ENCODE measurements at regions not wholly inside any gene's neighbourhood (a gene's known extent, or its start where the extent isn't known, plus 50 kb on each side); places are given as distances from the start of the nearest gene placed in this dataset.
"Not testable (repeated sequence)": the region's sequence is repeated elsewhere in the genome, so short reads cannot be mapped to it uniquely, and the experiment has no call there.

GRCh38 chr7:85805249-85805648 lies 618.4 kb upstream of the SEMA3D start:
- DNase-seq (ENCODE audit: low spot score in 2 of 2, unreplicated experiment in 2 of 2): no peak
- TF ChIP-seq, protein P1, sequence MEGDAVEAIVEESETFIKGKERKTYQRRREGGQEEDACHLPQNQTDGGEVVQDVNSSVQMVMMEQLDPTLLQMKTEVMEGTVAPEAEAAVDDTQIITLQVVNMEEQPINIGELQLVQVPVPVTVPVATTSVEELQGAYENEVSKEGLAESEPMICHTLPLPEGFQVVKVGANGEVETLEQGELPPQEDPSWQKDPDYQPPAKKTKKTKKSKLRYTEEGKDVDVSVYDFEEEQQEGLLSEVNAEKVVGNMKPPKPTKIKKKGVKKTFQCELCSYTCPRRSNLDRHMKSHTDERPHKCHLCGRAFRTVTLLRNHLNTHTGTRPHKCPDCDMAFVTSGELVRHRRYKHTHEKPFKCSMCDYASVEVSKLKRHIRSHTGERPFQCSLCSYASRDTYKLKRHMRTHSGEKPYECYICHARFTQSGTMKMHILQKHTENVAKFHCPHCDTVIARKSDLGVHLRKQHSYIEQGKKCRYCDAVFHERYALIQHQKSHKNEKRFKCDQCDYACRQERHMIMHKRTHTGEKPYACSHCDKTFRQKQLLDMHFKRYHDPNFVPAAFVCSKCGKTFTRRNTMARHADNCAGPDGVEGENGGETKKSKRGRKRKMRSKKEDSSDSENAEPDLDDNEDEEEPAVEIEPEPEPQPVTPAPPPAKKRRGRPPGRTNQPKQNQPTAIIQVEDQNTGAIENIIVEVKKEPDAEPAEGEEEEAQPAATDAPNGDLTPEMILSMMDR (IDR thresholded peaks at IDR 0.05; ENCODE audit: unreplicated experiment): no peak
- Mint-ChIP-seq H3K27ac (no peak overlapping the region), H3K27me3 (ENCODE audit: low read depth) (no peaks in the 10 kb centered on the region), H3K4me1 (peaks cover 4% of the 10 kb centered on the region), H3K9me3 (no peaks in the 10 kb centered on the region), H3K36me3 (no peaks in the 10 kb centered on the region), H3K4me3 (no peak overlapping the region)

- H3K27ac Mint-ChIP-seq: no peak overlapping the region
Measured at GRCh38 chr7:85802211-85802610, 615.4 kb upstream of the SEMA3D start.

GRCh38 chr7:85796956-85797355 lies 610.1 kb upstream of the SEMA3D start:
- Mint-ChIP-seq H3K4me1 (no peaks in the 10 kb centered on the region), H3K4me3 (no peak overlapping the region), H3K36me3 (peaks cover 3% of the 10 kb centered on the region), H3K27ac (no peak overlapping the region), H3K9me3 (peaks cover 46% of the 10 kb centered on the region), H3K27me3 (ENCODE audit: low read depth) (no peaks in the 10 kb centered on the region)
- no peak for DNase-seq (ENCODE audit: low spot score in 2 of 2, unreplicated experiment in 2 of 2)
- TF ChIP-seq, protein P1 (IDR thresholded peaks at IDR 0.05; ENCODE audit: unreplicated experiment): no peak

More at GRCh38 chr7:85802211-85802610, 615.4 kb upstream of the SEMA3D start:
- H3K27me3 Mint-ChIP-seq (ENCODE audit: low read depth): no peaks in the 10 kb centered on the region
- TF ChIP-seq, protein P1 (IDR thresholded peaks at IDR 0.05; ENCODE audit: unreplicated experiment): no peak
- peaks cover 4% of the 10 kb centered on the region for H3K4me1 Mint-ChIP-seq
- no peak overlapping the region for H3K4me3 Mint-ChIP-seq
- DNase-seq (ENCODE audit: low spot score in 2 of 2, unreplicated experiment in 2 of 2): no peak
- H3K9me3 Mint-ChIP-seq: peaks cover 4% of the 10 kb centered on the region
- H3K36me3 Mint-ChIP-seq: no peaks in the 10 kb centered on the region

DNA sequence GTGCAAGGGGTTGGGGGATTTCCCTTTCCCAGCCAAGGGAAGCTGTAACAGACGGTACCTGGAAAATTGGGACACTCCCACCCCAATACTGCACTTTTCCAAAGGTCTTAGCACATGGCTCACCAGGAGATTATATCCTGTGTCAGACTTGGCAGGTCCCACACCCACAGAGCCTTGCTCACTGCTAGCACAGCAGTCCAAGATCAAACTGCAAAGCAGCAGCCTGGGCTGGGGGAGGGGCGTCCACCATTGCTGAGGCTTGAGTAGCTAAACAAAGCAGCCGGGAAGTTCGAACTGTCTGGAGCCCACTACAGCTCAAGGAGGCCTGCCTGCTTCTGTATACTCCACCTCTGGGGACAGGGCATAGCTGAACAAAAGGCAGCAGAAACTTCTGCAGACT lies 604.2 kb upstream of the SEMA3D start:
- H3K4me3 Mint-ChIP-seq; H3K27ac Mint-ChIP-seq; H3K36me3 Mint-ChIP-seq; H3K4me1 Mint-ChIP-seq; H3K27me3 Mint-ChIP-seq (ENCODE audit: low read depth); DNase-seq (ENCODE audit: low spot score in 2 of 2, unreplicated experiment in 2 of 2): not testable (repeated sequence)
- H3K9me3 Mint-ChIP-seq: peaks cover 54% of the 10 kb centered on the region

- Mint-ChIP-seq H3K4me3 (no peak overlapping the region), H3K27me3 (ENCODE audit: low read depth) (no peaks in the 10 kb centered on the region), H3K4me1 (peaks cover under 1% of the 10 kb centered on the region), H3K27ac (no peak overlapping the region), H3K9me3 (peaks cover 30% of the 10 kb centered on the region), H3K36me3 (peaks cover 12% of the 10 kb centered on the region)
- no peak for DNase-seq (ENCODE audit: low spot score in 2 of 2, unreplicated experiment in 2 of 2)
- TF ChIP-seq, protein P1 (IDR thresholded peaks at IDR 0.05; ENCODE audit: unreplicated experiment): no peak
Measured at GRCh38 chr7:85781606-85782005, 594.8 kb upstream of the SEMA3D start.

DNA sequence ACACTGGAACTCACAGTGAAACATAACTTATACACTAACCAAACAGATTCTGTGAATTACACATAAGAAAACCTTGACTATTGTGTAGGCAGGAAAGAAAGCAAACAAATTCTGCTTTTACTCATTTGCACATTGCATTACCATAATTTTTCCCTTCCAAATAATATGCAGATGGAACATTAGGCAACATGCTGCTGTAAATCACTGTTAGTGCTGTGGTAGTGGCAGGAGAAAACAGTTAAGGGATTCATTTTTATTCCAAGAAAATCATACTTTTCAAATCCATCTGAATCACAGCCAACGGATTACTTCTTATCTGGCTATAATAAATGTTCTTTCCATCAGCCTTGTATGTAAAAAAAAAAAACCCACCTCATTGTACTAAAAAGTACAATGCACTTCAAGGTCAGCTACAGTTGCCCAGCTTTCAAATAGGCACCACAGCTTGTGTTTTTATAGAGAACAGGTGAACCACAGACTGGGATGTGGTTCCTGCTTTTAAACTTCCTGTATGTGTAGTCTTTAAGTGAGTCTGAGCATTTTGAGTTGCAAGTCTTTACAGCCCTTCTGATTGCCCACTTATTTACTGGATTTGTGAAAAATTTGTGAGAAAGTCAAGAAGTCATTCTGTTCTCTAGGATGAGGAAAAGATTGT lies 590.0 kb upstream of the SEMA3D start:
- TF ChIP-seq, protein P1 (IDR thresholded peaks at IDR 0.05; ENCODE audit: unreplicated experiment): no peak
- Mint-ChIP-seq H3K27me3 (ENCODE audit: low read depth) (no peaks in the 10 kb centered on the region), H3K4me1 (peaks cover 6% of the 10 kb centered on the region), H3K4me3 (no peak overlapping the region), H3K27ac (no peak overlapping the region), H3K36me3 (no peaks in the 10 kb centered on the region), H3K9me3 (no peaks in the 10 kb centered on the region)
- DNase-seq (ENCODE audit: low spot score in 2 of 2, unreplicated experiment in 2 of 2): no peak
